Vagina (tissue), 2 donors: ENCODE measurements at regions not wholly inside any gene's neighbourhood (a gene's known extent, or its start where the extent isn't known, plus 50 kb on each side); places are given as distances from the start of the nearest gene placed in this dataset.
"Not testable (repeated sequence)": the region's sequence is repeated elsewhere in the genome, so short reads cannot be mapped to it uniquely, and the experiment has no call there.

Experiments used
- DNase-seq, 2 donors: peaks; one replicate each; pipeline ENCODE4 v3.0.0-alpha.2; 2017; ENCODE audit errors: extremely low spot score in 2 of 2
- H3K27ac ChIP-seq: fragments of 200-600 bp; sonication (generic); one replicate; pipeline ENCODE4 v1.5.1; 2019
- H3K27me3 ChIP-seq: fragments of 200-600 bp; sonication (generic); one replicate; pipeline ENCODE4 v1.5.1; 2019
- H3K36me3 ChIP-seq, 2 donors: fragments of 200-600 bp; sonication (generic); one replicate each; pipeline ENCODE4 v1.5.1; 2017 to 2019
- H3K4me1 ChIP-seq: fragments of 200-600 bp; sonication (generic); one replicate; pipeline ENCODE4 v1.5.1; 2019
- H3K4me3 ChIP-seq, 2 donors: fragments of 200-600 bp; sonication (generic); 1 replicate in 1 of 2; 2 replicates in 1 of 2; pipeline ENCODE4 v1.5.1; 2016 to 2019
- H3K9me3 ChIP-seq: fragments of 200-600 bp; sonication (generic); one replicate; pipeline ENCODE4 v1.5.1; 2019
- POLR2A ChIP-seq, 2 donors: fragments of 450-650 bp; IDR thresholded peaks; one replicate each; pipeline ENCODE4 v1.6.1; 2017; ENCODE audit warnings: antibody characterized with exemption in 2 of 2, mild to moderate bottlenecking in 2 of 2, moderate library complexity in 2 of 2
- POLR2AphosphoS5 ChIP-seq, 2 donors: sonication (generic); formaldehyde crosslinking; IDR thresholded peaks; one replicate each; pipeline ENCODE4 v1.9.0; 2017; ENCODE audit warnings: antibody characterized with exemption in 2 of 2, mild to moderate bottlenecking in 2 of 2, low read depth in 1 of 2; ENCODE audit not compliant: insufficient read depth in 1 of 2
- intact Hi-C: fragments of 100-400 bp; cut with DNase I; formaldehyde crosslinking; loops from one replicate; pipeline ENCODE4 v1.15.1; 2023
- TF ChIP-seq, protein P1 (sequence below), 3 experiments: fragments of 450-650 bp in 2 of 3; fragments of 200-600 bp in 1 of 3; sonication (generic) in 1 of 3; IDR thresholded peaks; one replicate each; pipeline ENCODE4 v1.5.1; 2017 to 2019; ENCODE audit warnings: antibody characterized with exemption in 3 of 3, mild to moderate bottlenecking in 2 of 3, moderate library complexity in 2 of 3

DNA sequence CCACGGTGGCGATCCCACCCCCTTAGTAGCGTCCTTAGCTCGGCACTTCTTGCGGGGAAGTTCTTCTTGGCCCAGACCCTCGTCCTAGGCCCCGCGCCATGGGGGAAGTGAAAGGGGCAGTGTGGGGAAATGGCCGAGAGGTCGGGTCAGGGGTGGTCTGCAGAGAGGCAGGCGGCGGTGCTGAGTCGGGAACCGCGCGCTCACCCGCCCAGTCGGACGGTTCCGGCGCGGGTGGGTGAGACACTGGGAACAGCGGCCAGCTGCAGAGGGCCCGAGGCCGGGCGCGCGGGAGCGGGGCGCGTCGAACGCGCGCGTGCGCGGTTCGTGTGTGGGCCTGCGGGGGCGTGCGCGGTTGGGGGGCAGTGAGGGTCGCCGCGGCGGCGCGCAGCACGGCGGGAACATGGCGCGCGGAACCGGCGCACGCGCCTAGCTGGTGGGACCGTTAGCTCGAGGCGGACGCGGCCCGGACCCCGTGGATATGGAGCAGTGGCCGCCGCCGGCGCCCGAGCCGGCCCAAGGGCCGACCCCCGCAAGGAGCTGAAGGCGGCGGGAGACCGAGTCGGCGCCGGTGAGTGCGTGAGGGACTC lies 246.9 kb downstream of the GOLGA6L6 start:
- Histone ChIP-seq H3K27ac (no peak overlapping the region), H3K36me3 (no peaks in the 10 kb centered on the region), H3K9me3 (peaks cover 12% of the 10 kb centered on the region), H3K27me3 (no peaks in the 10 kb centered on the region), H3K4me1 (no peaks in the 10 kb centered on the region), H3K4me3 (no peak overlapping the region)
- DNase-seq = peak in 1 of 2 donors; percentile 97
- TF ChIP-seq, protein P1, sequence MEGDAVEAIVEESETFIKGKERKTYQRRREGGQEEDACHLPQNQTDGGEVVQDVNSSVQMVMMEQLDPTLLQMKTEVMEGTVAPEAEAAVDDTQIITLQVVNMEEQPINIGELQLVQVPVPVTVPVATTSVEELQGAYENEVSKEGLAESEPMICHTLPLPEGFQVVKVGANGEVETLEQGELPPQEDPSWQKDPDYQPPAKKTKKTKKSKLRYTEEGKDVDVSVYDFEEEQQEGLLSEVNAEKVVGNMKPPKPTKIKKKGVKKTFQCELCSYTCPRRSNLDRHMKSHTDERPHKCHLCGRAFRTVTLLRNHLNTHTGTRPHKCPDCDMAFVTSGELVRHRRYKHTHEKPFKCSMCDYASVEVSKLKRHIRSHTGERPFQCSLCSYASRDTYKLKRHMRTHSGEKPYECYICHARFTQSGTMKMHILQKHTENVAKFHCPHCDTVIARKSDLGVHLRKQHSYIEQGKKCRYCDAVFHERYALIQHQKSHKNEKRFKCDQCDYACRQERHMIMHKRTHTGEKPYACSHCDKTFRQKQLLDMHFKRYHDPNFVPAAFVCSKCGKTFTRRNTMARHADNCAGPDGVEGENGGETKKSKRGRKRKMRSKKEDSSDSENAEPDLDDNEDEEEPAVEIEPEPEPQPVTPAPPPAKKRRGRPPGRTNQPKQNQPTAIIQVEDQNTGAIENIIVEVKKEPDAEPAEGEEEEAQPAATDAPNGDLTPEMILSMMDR (IDR thresholded peaks at IDR 0.05) = no peak
- no peak for TF ChIP-seq POLR2A (IDR thresholded peaks at IDR 0.05)
- no peak for TF ChIP-seq POLR2AphosphoS5 (IDR thresholded peaks at IDR 0.05; ENCODE audit: insufficient read depth in 1 of 2, low read depth in 1 of 2)
- intact Hi-C loops = no loop called here

DNA sequence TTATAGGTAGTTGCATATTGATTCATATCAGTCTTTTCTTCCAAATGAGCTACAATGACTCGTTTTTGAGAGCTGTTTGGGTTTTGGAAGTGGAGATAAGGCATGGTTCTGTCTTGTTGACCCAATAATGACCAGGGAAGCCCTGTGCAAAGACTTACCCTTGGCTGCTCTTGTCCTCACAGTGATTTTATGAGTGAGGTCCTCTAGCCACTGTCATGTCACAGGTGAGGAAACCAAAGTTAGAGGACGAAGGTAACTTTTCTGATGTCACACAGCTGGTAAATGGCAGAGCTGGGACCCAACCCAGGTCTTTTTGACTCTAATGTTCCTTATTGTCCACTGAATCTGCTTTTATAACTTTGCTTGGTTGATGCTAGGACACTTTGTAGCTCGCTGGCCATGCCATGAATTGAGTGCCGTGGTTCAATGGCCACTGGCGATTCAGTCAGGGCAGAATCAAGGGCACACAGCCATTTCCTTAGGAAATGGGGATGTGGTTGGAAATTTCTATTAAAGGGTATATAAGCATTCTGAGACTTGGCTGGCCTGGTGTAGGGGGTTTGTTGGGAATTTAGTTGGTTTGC lies 249.1 kb downstream of the GOLGA6L6 start:
- DNase-seq = peak in 1 of 2 donors; percentile 77
- peaks cover 12% of the 10 kb centered on the region for H3K9me3 ChIP-seq
- H3K27me3 ChIP-seq, H3K27ac ChIP-seq, H3K4me3 ChIP-seq, intact Hi-C loops, H3K36me3 ChIP-seq, H3K4me1 ChIP-seq: not testable (repeated sequence)

DNA sequence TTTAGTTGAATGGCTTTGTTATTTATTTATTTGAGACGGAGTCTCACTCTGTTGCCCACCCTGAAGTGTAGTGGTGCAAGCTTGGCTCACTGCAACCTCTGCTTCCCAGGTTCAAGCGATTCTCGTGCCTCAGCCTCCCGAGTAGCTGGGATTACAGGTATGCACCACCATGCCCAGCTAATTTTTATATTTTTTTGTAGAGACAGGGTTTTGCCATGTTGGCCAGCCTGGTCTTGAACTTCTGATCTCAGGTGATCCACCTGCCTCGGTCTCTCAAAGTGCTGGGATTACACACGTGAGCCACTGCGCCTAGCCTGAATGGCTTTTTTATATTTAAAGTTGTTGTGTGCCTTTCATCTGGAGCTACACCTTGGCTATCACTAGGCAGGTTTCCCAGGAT lies 250.0 kb downstream of the GOLGA6L6 start:
- H3K27me3 ChIP-seq, H3K27ac ChIP-seq, H3K4me3 ChIP-seq, H3K4me1 ChIP-seq, H3K36me3 ChIP-seq, DNase-seq, intact Hi-C loops: not testable (repeated sequence)
- peaks cover 12% of the 10 kb centered on the region for H3K9me3 ChIP-seq

DNA sequence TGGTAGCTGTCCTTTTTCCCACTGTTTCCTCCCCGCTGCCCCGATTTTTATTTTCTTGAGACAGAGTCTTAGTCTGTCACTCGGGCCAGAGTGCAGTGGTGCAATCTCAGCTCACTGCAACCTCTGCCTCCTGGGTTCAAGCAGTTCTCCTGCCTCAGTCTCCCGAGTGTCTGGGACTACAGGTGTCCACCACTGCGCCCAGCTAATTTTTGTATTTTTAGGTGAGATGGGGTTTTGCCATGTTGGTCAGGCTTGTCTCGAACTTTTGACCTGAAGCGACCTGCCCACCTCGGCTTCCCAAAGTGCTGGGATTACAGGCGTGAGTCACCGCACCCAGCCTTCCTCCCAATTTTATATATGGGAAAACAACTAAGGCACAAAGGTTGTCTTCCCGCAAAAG lies 251.0 kb downstream of the GOLGA6L6 start:
- H3K36me3 ChIP-seq, H3K27me3 ChIP-seq, H3K27ac ChIP-seq, intact Hi-C loops, H3K4me1 ChIP-seq, H3K4me3 ChIP-seq: not testable (repeated sequence)
- peak in 1 of 2 donors; percentile 93 for DNase-seq
- H3K9me3 ChIP-seq = peaks cover 10% of the 10 kb centered on the region

DNA sequence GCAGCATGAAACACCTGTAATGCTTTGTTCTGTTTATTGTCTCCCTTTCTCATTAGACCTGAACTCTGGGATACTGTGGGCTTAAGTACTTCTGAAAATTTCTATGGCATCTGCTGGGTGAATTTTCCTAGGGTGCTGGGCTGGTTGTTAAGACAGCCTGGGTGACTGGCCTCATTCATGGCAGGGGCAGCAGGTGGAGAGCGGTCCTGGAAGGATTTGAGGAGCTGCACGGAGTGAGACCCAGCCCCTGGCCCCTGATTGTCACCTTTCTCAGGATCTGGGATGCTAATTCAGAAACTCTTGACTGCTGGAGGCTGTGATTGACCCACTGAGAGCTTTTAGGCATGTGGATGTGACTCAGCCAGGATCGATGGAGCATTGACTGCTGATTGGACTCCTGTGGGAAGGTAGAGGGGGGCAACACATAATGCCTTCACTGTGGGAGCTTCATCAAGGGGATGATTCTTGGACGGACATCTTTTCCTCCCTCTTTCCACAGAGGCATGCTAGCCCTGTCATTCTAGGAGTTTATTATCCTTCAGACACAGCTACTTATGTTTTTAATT lies 252.0 kb downstream of the GOLGA6L6 start:
- peak in 1 of 2 donors; percentile 94 for DNase-seq

DNA sequence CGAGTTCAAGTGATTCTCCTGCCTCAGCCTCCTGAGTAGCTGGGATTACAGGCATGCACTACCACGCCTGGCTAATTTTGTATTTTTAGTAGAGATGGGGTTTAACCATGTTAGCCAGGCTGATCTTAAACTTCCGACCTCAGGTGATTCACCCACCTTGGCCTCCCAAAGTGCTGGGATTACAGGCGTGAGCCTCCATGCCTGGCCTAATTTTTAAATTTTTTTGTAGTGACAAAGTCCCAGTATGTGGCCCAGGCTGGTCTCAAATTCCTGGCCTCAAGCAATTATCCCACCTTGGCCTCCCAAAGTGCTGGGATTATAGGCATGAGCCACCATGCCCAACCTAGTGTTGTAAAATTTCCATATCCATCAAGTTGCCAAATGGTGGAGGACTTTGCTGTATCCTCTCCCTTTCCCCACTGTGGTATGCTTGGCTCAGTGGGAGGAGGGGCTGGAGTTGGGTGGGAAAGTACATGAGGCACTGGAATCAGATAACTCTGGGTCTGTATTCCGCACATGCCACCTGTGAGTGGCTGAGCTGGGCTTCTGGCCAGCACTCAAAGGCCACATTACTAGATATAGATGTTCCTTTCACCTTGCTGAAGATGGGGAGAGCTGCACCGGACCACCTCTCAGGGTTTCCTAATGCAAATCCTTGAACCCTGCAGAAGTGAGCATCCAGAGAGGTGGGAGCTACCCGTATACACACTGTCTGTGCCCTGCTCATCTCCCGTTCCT lies 252.6 kb downstream of the GOLGA6L6 start:
- H3K36me3 ChIP-seq, intact Hi-C loops, H3K9me3 ChIP-seq, H3K4me3 ChIP-seq, H3K4me1 ChIP-seq, H3K27ac ChIP-seq, H3K27me3 ChIP-seq: not testable (repeated sequence)
- DNase-seq = peak in 1 of 2 donors; percentile 67

More for the DNA sequence above, 252.0 kb downstream of the GOLGA6L6 start:
- H3K36me3 ChIP-seq, H3K4me1 ChIP-seq, H3K27me3 ChIP-seq, H3K27ac ChIP-seq, H3K4me3 ChIP-seq, intact Hi-C loops, H3K9me3 ChIP-seq: not testable (repeated sequence)

DNA sequence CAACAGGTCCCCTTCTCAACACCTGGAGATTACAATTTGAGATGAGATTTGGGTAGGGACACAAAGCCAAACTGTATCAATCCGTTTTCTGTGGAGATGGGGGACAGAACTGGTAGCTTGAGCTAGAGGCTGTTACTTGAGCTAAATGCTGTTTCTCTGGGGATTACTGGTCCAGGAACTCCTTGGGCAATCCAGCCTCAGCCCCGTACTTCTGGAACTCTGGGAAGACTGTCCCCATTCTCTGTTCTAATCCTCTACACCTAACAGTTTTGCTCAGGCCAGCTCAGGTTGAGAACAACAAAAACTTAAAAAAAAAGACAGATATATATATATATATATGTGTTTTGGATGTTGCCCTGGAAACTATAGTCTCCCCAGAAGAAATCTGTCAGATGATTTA lies 255.0 kb downstream of the GOLGA6L6 start:
- H3K27ac ChIP-seq, H3K27me3 ChIP-seq, H3K36me3 ChIP-seq, DNase-seq, H3K9me3 ChIP-seq, H3K4me3 ChIP-seq, H3K4me1 ChIP-seq, intact Hi-C loops: not testable (repeated sequence)

DNA sequence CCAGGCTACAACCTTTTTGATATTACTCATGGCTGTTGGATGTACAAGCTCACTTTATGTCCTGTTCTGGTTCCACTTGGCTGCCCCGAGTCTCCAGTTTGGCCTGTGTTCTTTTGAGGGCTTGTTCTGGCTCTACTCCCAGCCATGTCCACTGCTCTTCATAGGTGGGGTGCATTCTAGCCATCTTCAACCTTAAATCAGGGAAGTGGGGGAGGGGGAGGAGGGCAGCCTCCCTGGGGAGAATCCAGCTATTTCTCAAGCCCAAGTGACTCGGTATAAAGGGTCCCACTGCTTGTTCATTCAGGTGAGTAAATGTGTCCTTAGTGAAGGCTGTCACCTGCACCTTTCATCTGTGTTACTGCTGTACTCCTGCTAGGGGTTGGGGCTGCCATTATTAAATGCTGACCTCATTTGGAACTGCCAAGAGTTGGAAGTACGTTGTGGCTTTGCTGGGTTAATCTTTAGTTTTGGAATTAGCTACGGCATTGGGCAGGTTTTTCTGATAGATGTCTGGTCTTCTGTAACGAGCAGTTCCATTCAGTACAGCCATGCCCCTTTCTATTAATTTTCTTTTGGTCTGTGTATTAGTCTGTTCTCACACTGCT lies 255.8 kb downstream of the GOLGA6L6 start:
- H3K9me3 ChIP-seq, intact Hi-C loops, H3K36me3 ChIP-seq, H3K27ac ChIP-seq, H3K4me3 ChIP-seq, H3K4me1 ChIP-seq, H3K27me3 ChIP-seq: not testable (repeated sequence)
- DNase-seq = peak in 1 of 2 donors; percentile 93

DNA sequence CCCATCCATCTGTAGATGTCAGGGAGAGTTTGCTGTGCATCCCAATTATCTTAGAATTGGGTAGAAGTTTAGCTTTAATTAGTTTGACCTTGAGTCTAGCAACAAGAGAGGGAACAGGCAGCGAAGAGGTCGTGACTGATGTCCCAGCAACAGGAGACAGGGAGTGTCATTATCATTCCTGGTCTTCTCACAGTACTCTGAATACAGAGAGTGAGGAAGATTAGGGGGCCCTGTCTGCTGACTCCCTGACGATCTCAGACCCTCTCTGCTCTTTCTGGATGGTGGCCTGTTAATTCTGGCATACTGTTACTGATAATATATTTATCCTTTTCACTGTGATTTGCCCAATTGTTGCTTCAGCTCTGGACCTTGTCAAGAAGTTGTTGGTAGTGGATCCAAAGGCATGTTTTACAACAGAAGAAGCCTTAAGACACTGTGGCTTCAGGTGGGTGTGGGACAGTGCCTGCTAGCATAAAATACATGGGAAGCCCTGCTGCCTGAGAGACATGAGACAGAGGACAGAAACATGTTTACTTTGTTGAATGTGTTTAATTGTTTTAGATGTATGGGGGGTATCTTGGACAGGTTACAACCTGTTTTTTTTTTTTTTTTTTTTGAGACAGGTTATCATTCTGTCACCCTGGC lies 256.6 kb downstream of the GOLGA6L6 start:
- H3K36me3 ChIP-seq, H3K27ac ChIP-seq, intact Hi-C loops, H3K9me3 ChIP-seq, H3K27me3 ChIP-seq, H3K4me3 ChIP-seq, H3K4me1 ChIP-seq: not testable (repeated sequence)
- peak in 1 of 2 donors; percentile 67 for DNase-seq

DNA sequence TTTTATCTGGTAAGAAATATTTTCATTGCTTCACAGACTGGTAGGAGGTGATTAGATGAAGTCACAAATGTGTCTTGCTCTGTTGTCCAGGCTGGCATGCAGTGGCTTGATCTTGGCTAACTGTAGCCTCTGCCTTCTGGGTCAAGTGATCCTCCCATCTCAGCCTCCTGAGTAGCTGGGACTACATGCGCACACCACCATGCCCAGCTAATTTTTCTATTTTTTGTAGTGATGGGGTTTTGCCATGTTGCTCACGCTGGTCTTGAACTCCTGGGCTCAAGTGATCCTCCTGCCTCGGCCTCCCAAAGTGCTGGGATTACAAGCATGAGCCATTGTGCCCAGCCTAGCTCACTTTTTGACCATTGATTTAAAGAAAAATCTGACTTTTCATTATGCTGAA lies 257.9 kb downstream of the GOLGA6L6 start:
- H3K4me3 ChIP-seq, H3K36me3 ChIP-seq, H3K27ac ChIP-seq, H3K4me1 ChIP-seq, H3K27me3 ChIP-seq, H3K9me3 ChIP-seq, intact Hi-C loops: not testable (repeated sequence)
- peak in 1 of 2 donors; percentile 9 for DNase-seq

DNA sequence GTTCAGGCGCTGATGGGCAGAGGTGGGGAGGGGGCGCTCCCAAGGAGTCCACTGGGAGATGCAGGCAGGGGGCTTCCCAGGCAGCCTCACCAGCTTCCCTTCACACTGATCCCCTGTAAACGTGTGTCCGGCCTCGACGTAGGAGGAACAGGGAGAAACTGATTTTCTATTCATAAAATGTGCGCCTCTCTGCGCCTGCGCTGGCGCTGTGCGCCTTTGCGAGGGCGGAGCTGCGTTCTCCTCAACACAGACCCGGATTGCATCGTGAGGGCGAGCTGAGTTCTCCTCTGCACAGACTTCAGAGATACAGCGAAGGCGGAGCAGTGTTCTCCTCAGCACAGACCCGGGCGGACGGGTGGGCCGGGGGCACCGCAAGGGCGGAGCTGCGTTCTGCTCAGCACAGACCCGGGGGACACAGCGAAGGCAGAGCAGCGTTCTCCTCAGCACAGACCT lies 259.1 kb downstream of the GOLGA6L6 start:
- H3K36me3 ChIP-seq, DNase-seq, intact Hi-C loops: not testable (repeated sequence)

More for the DNA sequence above, 259.1 kb downstream of the GOLGA6L6 start:
- H3K27ac ChIP-seq, H3K9me3 ChIP-seq, H3K27me3 ChIP-seq, H3K4me3 ChIP-seq, H3K4me1 ChIP-seq: not testable (repeated sequence)
